Panc1 (cell line): ENCODE measurements at regions not wholly inside any gene's neighbourhood (a gene's known extent, or its start where the extent isn't known, plus 50 kb on each side); places are given as distances from the start of the nearest gene placed in this dataset.

Experiments
- ATAC-seq: fragments of 200-7000 bp; cut with Tn5 transposase; 2 replicates; pipeline ENCODE4 v1.9.1; 2020; ENCODE audit warnings: mild to moderate bottlenecking, moderate library complexity
- BruUV-seq: library from RNA; stranded (reverse); fragments of 400-500 nt; replicated peaks from 2 replicates; lab custom pipeline; 2021; lab: Mats Ljungman, UMichigan
- CTCF ChIA-PET: fragments of 300-600 bp; sonication (Branson Sonifier 250); formaldehyde crosslinking; loops from one replicate; lab custom pipeline; 2022; ENCODE audit warnings: antibody characterized with exemption; lab: Charles Lee
- POLR2A ChIA-PET: fragments of 300-600 bp; sonication (Branson Sonifier 250); formaldehyde crosslinking; loops from one replicate; lab custom pipeline; 2022; ENCODE audit warnings: antibody characterized with exemption; lab: Charles Lee
- DNase-seq: peaks from one replicate; pipeline ENCODE4 v3.0.0-alpha.2; 2010; ENCODE audit warnings: low read depth, low spot score
- H3K27ac ChIP-seq: 2 replicates; pipeline ENCODE4 v1.5.1; 2011; ENCODE audit warnings: mild to moderate bottlenecking, low read length, inconsistent platforms
- H3K27me3 ChIP-seq: fragments of 200-500 bp; sonication (Bioruptor generic); 2 replicates; pipeline ENCODE4 v1.6.0; 2014; ENCODE audit warnings: low read length, inconsistent platforms; ENCODE audit not compliant: control insufficient read depth, insufficient read depth
- H3K36me3 ChIP-seq: fragments of 200-500 bp; sonication (Bioruptor generic); 2 replicates; pipeline ENCODE4 v1.5.1; 2014; ENCODE audit warnings: inconsistent platforms, mild to moderate bottlenecking, low read length, moderate library complexity; ENCODE audit not compliant: control insufficient read depth, insufficient read depth
- H3K4me1 ChIP-seq: 2 replicates; pipeline ENCODE4 v1.5.1; 2011; ENCODE audit warnings: inconsistent platforms, mild to moderate bottlenecking, low read length, moderate library complexity; ENCODE audit not compliant: control insufficient read depth, insufficient read depth
- H3K4me3 ChIP-seq, 2 experiments: 2 replicates each; pipeline ENCODE4 v1.5.1; 2011 to 2012; ENCODE audit warnings: low read depth in 2 of 2, low read length in 2 of 2, mild to moderate bottlenecking in 2 of 2, inconsistent platforms in 1 of 2, moderate library complexity in 1 of 2
- H3K9me3 ChIP-seq: fragments of 200-500 bp; sonication (Bioruptor generic); 2 replicates; pipeline ENCODE4 v1.5.1; 2014; ENCODE audit warnings: low read depth, mild to moderate bottlenecking, inconsistent platforms, low read length, moderate library complexity; ENCODE audit not compliant: control insufficient read depth, insufficient read depth
- CTCF ChIP-seq: fragments of 450-650 bp; IDR thresholded peaks from 2 replicates; pipeline ENCODE4 v1.5.1; 2017; ENCODE audit warnings: mild to moderate bottlenecking
- POLR2AphosphoS5 ChIP-seq: IDR thresholded peaks from 2 replicates; pipeline ENCODE4 v1.6.1; 2012; ENCODE audit warnings: mild to moderate bottlenecking, low read depth, low read length, moderate library complexity
- REST ChIP-seq, 2 experiments: IDR thresholded peaks; 2 replicates each; pipeline ENCODE4 v1.6.1; 2011 to 2012; ENCODE audit warnings: low read depth in 2 of 2, control low read depth in 1 of 2, low read length in 1 of 2, mild to moderate bottlenecking in 1 of 2, moderate library complexity in 1 of 2; ENCODE audit not compliant: insufficient read depth in 1 of 2
- SIN3A ChIP-seq: IDR thresholded peaks from 2 replicates; pipeline ENCODE4 v1.6.1; 2012; ENCODE audit warnings: low read depth, mild to moderate bottlenecking, low read length, moderate library complexity, borderline replicate concordance; ENCODE audit not compliant: insufficient read depth
- TCF7L2 ChIP-seq: IDR thresholded peaks from 2 replicates; pipeline ENCODE4 v1.6.1; 2011; ENCODE audit warnings: mild to moderate bottlenecking, low read depth, low read length, inconsistent platforms
- in situ Hi-C: cut with HindIII; loops from 2 replicates; pipeline ENCODE4 v1.10.0; 2016; ENCODE audit warnings: low sequenced_read_pairs, low pct_unique_long_range_greater_than_20kb
- intact Hi-C: fragments of 100-400 bp; cut with micrococcal nuclease; formaldehyde crosslinking; loops from one replicate; pipeline ENCODE4 v1.10.0; 2022; ENCODE audit not compliant: unreplicated experiment

- no peaks in the 10 kb centered on the region for H3K36me3 ChIP-seq
- ChIA-PET CTCF (no interaction called here), POLR2A (no interaction called here)
- H3K4me3 ChIP-seq, result no peak overlapping the region
- ATAC-seq (no peak), DNase-seq (no peak)
- in situ Hi-C loops (no loop called here), intact Hi-C loops (no loop called here)
- H3K9me3 ChIP-seq, result no peaks in the 10 kb centered on the region
- no peaks in the 10 kb centered on the region for H3K4me1 ChIP-seq
- no peaks in the 10 kb centered on the region for H3K27me3 ChIP-seq
- no peak overlapping the region for H3K27ac ChIP-seq
- no peak for TF ChIP-seq REST (IDR thresholded peaks at IDR 0.05; ENCODE audit: insufficient read depth in 1 of 2, low read depth in 2 of 2, low read length in 1 of 2)
- no peak for TF ChIP-seq TCF7L2
- no peak for TF ChIP-seq POLR2AphosphoS5
- TF ChIP-seq SIN3A, result no peak
- TF ChIP-seq CTCF, result no peak
- no TSS peak for BruUV-seq
Measured at GRCh38 chr1:14228677-14229076, 369.8 kb upstream of the KAZN start.

GRCh38 chr1:14233510-14233909 is 365.0 kb upstream of the KAZN start:
- DNase-seq, result no peak

More at GRCh38 chr1:14233510-14233909, 365.0 kb upstream of the KAZN start:
- intact Hi-C loops, result no loop called here
- H3K27ac ChIP-seq, result no peak overlapping the region
- no peak for ATAC-seq
- H3K9me3 ChIP-seq, result no peaks in the 10 kb centered on the region
- H3K27me3 ChIP-seq, result no peaks in the 10 kb centered on the region
- in situ Hi-C loops, result no loop called here
- no peaks in the 10 kb centered on the region for H3K36me3 ChIP-seq
- no peak for TF ChIP-seq TCF7L2
- no peak for TF ChIP-seq POLR2AphosphoS5
- no peak for TF ChIP-seq CTCF
- no peak for TF ChIP-seq SIN3A
- no peak for TF ChIP-seq REST (IDR thresholded peaks at IDR 0.05; ENCODE audit: insufficient read depth in 1 of 2, low read depth in 2 of 2, low read length in 1 of 2)
- ChIA-PET CTCF (no interaction called here), POLR2A (no interaction called here)
- no peaks in the 10 kb centered on the region for H3K4me1 ChIP-seq
- no TSS peak for BruUV-seq
- H3K4me3 ChIP-seq, result no peak overlapping the region
